C4-2B (cell line): ENCODE measurements at regions not wholly inside any gene's neighbourhood (a gene's known extent, or its start where the extent isn't known, plus 50 kb on each side); places are given as distances from the start of the nearest gene placed in this dataset.

Source experiments
- CTCF ChIP-seq: fragments of 450-650 bp; conservative IDR thresholded peaks from 2 replicates; pipeline ENCODE4 v1.5.1; 2017; ENCODE audit warnings: mild to moderate bottlenecking
- ZFX ChIP-seq: fragments of 450-650 bp; IDR thresholded peaks from 2 replicates; pipeline ENCODE4 v1.6.1; 2017

DNA sequence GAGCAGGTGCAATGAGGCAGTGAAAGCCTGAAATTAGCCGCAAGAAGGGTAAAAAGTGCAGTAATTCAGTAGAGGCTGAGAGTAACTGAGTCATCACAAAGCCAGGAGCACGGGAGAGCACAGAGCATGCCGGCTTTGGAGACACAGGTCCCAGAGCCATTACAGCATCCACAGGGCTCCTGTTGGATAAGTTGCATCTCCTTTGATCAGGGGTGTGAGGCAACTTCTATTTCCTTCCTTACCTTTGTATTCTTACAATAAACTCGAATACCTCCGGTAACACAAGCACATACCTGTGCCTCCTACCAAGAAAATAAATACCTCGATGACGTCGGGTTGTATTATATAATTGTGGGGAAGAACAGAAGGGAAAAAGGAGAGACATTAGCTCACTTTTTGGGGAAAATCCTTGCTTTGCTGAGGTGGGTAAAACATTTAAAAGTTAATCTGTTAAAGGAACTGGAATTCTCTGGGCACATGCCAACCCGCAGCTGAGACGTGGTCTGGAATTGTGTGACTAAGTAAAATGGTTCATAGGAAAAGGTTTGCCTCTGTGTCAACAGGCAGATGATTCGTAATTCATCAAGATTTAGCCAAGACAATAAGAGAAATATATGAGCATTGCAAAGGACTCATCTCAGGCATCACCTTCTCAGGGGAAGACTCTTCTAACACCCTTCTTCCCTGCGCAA is 360.7 kb upstream of the ZFP64 start:
- no peak for TF ChIP-seq CTCF
- TF ChIP-seq ZFX, result no peak
